NCI-H2171 (cell line): ENCODE measurements at regions not wholly inside any gene's neighbourhood (a gene's known extent, or its start where the extent isn't known, plus 50 kb on each side); places are given as distances from the start of the nearest gene placed in this dataset.
"Not testable (repeated sequence)": the region's sequence is repeated elsewhere in the genome, so short reads cannot be mapped to it uniquely, and the experiment has no call there.

Experiments used
- DNase-seq: peaks from one replicate; lab custom pipeline; 2025; lab: John Stamatoyannopoulos, UW

- DNase-seq: no peak
Observed at GRCh38 chr6:13874191-13874549, 50.6 kb upstream of the RNF182 start.

GRCh38 chr6:13873288-13874190 lies 51.2 kb upstream of the RNF182 start:
- DNase-seq: peak; percentile 84

- DNase-seq: no peak
Observed at GRCh38 chr6:13872681-13873080, 52.1 kb upstream of the RNF182 start.

- DNase-seq: not testable (repeated sequence)
Observed at GRCh38 chr6:13872006-13872405, 52.7 kb upstream of the RNF182 start.

- DNase-seq: no peak
Observed at GRCh38 chr6:13870214-13870830, 54.4 kb upstream of the RNF182 start.

- DNase-seq: no peak
Observed at GRCh38 chr6:13868236-13868635, 53.9 kb upstream of the MCUR1 start.

GRCh38 chr6:13866301-13866700 lies 51.9 kb upstream of the MCUR1 start:
- DNase-seq: peak; percentile 64

- DNase-seq: no peak
Observed at GRCh38 chr6:13865141-13865540, 50.8 kb upstream of the MCUR1 start.

- DNase-seq: not testable (repeated sequence)
Observed at GRCh38 chr6:13864669-13865068, 50.3 kb upstream of the MCUR1 start.
